ENCODE measurements at regions not wholly inside any gene's neighbourhood (a gene's known extent, or its start where the extent isn't known, plus 50 kb on each side); places are given as distances from the start of the nearest gene placed in this dataset.

GRCh38 chr4:27887646-27888045, 1027.0 kb downstream of the STIM2 start:
- TF ChIP-seq POLR2A (IDR thresholded peaks at IDR 0.05): no peak
- TF ChIP-seq POLR2AphosphoS5 (IDR thresholded peaks at IDR 0.05): no peak
- no peak for TF ChIP-seq CTCF (IDR thresholded peaks at IDR 0.05)
